Upper lobe of left lung (tissue), 6 donors: ENCODE measurements at regions not wholly inside any gene's neighbourhood (a gene's known extent, or its start where the extent isn't known, plus 50 kb on each side); places are given as distances from the start of the nearest gene placed in this dataset.
A peak's percentile ranks its signal among the peaks of the same experiment; 100 is the strongest.

Experiments
- ATAC-seq, 2 donors: fragments of 200-7000 bp; cut with Tn5 transposase; one replicate each; pipeline ENCODE4 v1.9.1; 2022; ENCODE audit warnings: mild to moderate bottlenecking in 2 of 2, moderate library complexity in 2 of 2; ENCODE audit not compliant: low FRiP score in 2 of 2
- DNase-seq, 2 donors: peaks; one replicate each; pipeline ENCODE4 v3.0.0-alpha.2; 2019 to 2020
- H3K27ac ChIP-seq, 4 donors: fragments of 200-600 bp; sonication (generic); one replicate each; pipeline ENCODE4 v1.5.1; 2016 to 2019
- H3K27me3 ChIP-seq, 4 donors: fragments of 200-600 bp; sonication (generic); one replicate each; pipeline ENCODE4 v1.5.1; 2017 to 2019
- H3K36me3 ChIP-seq, 4 donors: fragments of 200-600 bp; sonication (generic); one replicate each; pipeline ENCODE4 v1.5.1; 2016 to 2019
- H3K4me1 ChIP-seq, 4 donors: fragments of 200-600 bp; sonication (generic); one replicate each; pipeline ENCODE4 v1.5.1; 2018 to 2019
- H3K4me3 ChIP-seq, 4 donors: fragments of 200-600 bp; sonication (generic); one replicate each; pipeline ENCODE4 v1.5.1; 2017 to 2019; ENCODE audit warnings: mild to moderate bottlenecking in 2 of 4, moderate library complexity in 1 of 4
- H3K9me3 ChIP-seq, 4 donors: fragments of 200-600 bp; sonication (generic); one replicate each; pipeline ENCODE4 v1.5.1; 2018 to 2019
- EP300 ChIP-seq, 4 donors: sonication (generic); formaldehyde crosslinking; IDR thresholded peaks; one replicate each; pipeline ENCODE4 v1.5.1; 2017; ENCODE audit warnings: antibody characterized with exemption in 4 of 4, control low read depth in 2 of 4
- POLR2A ChIP-seq, 4 donors: fragments of 450-650 bp; IDR thresholded peaks; one replicate each; pipeline ENCODE4 v1.5.1; 2016 to 2017; ENCODE audit warnings: antibody characterized with exemption in 4 of 4, mild to moderate bottlenecking in 2 of 4
- POLR2AphosphoS5 ChIP-seq, 2 donors: sonication (generic); formaldehyde crosslinking; IDR thresholded peaks; one replicate each; pipeline ENCODE4 v1.5.1; 2017; ENCODE audit warnings: antibody characterized with exemption in 2 of 2
- WGBS, 2 donors: methylation state at CpG; one replicate each; pipeline ENCODE4 v1.1.5; 2017 to 2018; 5-methylcytosine and 5-hydroxymethylcytosine counted together
- TF ChIP-seq, protein P1 (sequence below), 6 experiments: fragments of 450-650 bp in 4 of 6; fragments of 200-600 bp in 2 of 6; sonication (generic) in 2 of 6; IDR thresholded peaks; one replicate each; pipeline ENCODE4 v1.5.1; 2016 to 2019; ENCODE audit warnings: antibody characterized with exemption in 6 of 6
- donor health status: DM: no; HTN: no; CAD: no; lungs with moderate emphysema.
- donor health status: DM: no; HTN: yes; CAD: no; lungs with severe emphysema.

DNA sequence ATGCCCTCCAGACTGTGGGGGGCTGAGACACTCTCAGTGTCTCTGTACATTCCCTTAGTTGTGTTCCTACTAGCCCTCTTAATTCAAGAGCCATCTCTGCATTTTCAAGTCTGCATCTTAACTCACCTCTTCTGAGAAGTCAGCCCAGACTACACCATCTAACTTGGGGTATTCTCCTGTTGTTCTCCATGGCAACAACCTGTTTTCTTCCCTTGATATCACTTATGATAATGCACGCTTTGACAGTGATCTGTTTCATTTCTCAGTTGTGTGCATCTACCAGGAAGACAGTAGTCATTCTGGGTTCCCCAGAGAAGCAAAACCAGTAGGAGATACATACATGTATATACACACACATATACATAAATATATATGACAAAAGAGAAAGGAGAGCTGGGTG, 707.3 kb upstream of the IGFBP3 start:
- H3K4me1 ChIP-seq = no peaks in the 10 kb centered on the region
- no peak overlapping the region for H3K4me3 ChIP-seq
- no peaks in the 10 kb centered on the region for H3K27me3 ChIP-seq
- no peak overlapping the region for H3K27ac ChIP-seq
- 86% methylated on average over 1 of the region's 1 CpG for WGBS, 2 donors
- ATAC-seq (no peak), DNase-seq (no peak)
- no peaks in the 10 kb centered on the region for H3K9me3 ChIP-seq
- H3K36me3 ChIP-seq = no peaks in the 10 kb centered on the region
- TF ChIP-seq EP300 (IDR thresholded peaks at IDR 0.05) (no peak), POLR2AphosphoS5 (IDR thresholded peaks at IDR 0.05) (no peak), POLR2A (IDR thresholded peaks at IDR 0.05) (no peak)
- TF ChIP-seq, protein P1, sequence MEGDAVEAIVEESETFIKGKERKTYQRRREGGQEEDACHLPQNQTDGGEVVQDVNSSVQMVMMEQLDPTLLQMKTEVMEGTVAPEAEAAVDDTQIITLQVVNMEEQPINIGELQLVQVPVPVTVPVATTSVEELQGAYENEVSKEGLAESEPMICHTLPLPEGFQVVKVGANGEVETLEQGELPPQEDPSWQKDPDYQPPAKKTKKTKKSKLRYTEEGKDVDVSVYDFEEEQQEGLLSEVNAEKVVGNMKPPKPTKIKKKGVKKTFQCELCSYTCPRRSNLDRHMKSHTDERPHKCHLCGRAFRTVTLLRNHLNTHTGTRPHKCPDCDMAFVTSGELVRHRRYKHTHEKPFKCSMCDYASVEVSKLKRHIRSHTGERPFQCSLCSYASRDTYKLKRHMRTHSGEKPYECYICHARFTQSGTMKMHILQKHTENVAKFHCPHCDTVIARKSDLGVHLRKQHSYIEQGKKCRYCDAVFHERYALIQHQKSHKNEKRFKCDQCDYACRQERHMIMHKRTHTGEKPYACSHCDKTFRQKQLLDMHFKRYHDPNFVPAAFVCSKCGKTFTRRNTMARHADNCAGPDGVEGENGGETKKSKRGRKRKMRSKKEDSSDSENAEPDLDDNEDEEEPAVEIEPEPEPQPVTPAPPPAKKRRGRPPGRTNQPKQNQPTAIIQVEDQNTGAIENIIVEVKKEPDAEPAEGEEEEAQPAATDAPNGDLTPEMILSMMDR (IDR thresholded peaks at IDR 0.05) = no peak

DNA sequence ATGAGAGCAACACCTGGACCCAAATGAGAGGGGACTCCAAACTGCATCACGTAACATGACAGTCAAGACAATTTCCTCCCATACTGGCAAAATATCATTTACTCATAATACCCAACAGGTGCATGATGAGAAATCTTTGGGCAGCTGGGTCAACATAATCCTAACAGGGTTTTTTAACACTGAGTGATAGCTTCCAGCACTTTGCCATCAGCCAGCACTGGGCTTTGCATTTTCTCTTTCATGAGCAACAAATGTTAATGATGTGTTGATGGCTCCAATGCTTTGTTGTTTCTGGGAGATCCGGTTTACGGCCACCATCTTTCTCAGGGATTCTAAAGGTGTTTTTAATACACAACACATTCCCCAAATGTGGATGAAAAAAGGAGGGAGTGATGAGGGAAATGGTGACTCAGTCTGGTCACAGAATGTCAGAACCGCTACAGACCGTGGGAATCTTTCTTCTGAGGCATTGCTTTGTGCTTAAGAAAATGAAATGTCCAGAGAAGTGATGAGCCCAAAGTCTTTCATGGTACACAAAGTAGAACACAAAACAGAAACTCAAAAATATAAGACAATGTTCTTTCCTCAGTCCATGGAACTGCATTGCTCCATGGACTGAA, 705.7 kb upstream of the IGFBP3 start:
- TF ChIP-seq POLR2A (IDR thresholded peaks at IDR 0.05) (no peak), EP300 (IDR thresholded peaks at IDR 0.05) (no peak), POLR2AphosphoS5 (IDR thresholded peaks at IDR 0.05) (no peak)
- TF ChIP-seq, protein P1 (IDR thresholded peaks at IDR 0.05) = no peak
- no peak for DNase-seq
- H3K36me3 ChIP-seq = no peaks in the 10 kb centered on the region

DNA sequence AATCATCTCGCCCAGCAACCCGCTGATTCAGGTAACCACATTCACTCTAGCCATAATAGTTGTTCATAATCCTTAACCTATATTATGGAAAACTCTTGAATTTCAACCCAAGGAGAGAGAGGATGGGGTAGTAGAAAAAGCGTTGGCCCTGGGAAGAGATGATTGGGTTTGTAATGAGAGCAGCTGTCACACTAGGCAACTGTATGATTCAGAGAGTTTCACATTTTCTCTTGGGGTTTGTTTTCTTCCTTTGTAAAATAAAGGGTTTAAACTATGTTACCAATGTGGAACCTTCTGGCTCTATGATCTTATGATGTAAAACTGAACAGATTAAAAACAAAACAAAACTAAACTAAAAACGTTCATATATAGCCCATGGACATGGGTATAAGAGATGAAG, 705.2 kb upstream of the IGFBP3 start:
- no peaks in the 10 kb centered on the region for H3K9me3 ChIP-seq
- no peaks in the 10 kb centered on the region for H3K27me3 ChIP-seq
- no peak for DNase-seq
- WGBS, 2 donors = 86 to 89% methylated on average over 4 of the region's 4 CpGs
- no peak for TF ChIP-seq POLR2A (IDR thresholded peaks at IDR 0.05)
- no peak for TF ChIP-seq POLR2AphosphoS5 (IDR thresholded peaks at IDR 0.05)
- TF ChIP-seq, protein P1 (IDR thresholded peaks at IDR 0.05) = no peak
- TF ChIP-seq EP300 (IDR thresholded peaks at IDR 0.05) = no peak
- H3K4me3 ChIP-seq = no peak overlapping the region
- no peaks in the 10 kb centered on the region for H3K36me3 ChIP-seq
- ATAC-seq = no peak
- no peak overlapping the region for H3K27ac ChIP-seq
- H3K4me1 ChIP-seq = no peaks in the 10 kb centered on the region

More for the DNA sequence above, 705.7 kb upstream of the IGFBP3 start:
- H3K4me1 ChIP-seq = no peaks in the 10 kb centered on the region
- no peak overlapping the region for H3K27ac ChIP-seq
- no peak for ATAC-seq
- 67 to 68% methylated on average over 5 of the region's 5 CpGs for WGBS, 2 donors
- H3K4me3 ChIP-seq = no peak overlapping the region
- H3K9me3 ChIP-seq = no peaks in the 10 kb centered on the region
- H3K27me3 ChIP-seq = no peaks in the 10 kb centered on the region

DNA sequence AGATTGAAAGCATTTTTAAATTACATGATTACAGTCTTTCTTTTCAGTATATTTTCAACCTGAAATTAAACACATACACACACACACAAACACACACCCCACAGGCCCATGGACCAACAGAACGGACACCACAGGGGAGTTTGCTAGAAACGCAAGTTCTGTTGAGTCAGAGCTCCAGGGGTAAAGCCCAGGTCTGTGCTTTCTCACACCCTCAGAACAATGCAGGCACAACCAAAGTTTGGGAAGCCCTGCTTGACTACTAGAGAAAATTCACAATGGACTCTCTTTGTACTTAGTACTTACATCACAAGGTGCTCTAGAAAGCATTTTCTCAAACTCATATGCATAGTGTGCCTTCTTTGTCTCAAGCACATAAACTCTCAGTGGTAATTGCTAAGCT, 704.0 kb upstream of the IGFBP3 start:
- H3K27me3 ChIP-seq = no peaks in the 10 kb centered on the region
- 46 to 94% methylated on average over 2 of the region's 2 CpGs for WGBS, 2 donors
- no peak for DNase-seq
- H3K4me3 ChIP-seq = no peak overlapping the region
- no peak overlapping the region for H3K27ac ChIP-seq
- H3K4me1 ChIP-seq = no peaks in the 10 kb centered on the region
- no peaks in the 10 kb centered on the region for H3K36me3 ChIP-seq
- no peak for ATAC-seq
- no peaks in the 10 kb centered on the region for H3K9me3 ChIP-seq
- TF ChIP-seq, protein P1 (IDR thresholded peaks at IDR 0.05) = no peak
- TF ChIP-seq POLR2AphosphoS5 (IDR thresholded peaks at IDR 0.05) = no peak

DNA sequence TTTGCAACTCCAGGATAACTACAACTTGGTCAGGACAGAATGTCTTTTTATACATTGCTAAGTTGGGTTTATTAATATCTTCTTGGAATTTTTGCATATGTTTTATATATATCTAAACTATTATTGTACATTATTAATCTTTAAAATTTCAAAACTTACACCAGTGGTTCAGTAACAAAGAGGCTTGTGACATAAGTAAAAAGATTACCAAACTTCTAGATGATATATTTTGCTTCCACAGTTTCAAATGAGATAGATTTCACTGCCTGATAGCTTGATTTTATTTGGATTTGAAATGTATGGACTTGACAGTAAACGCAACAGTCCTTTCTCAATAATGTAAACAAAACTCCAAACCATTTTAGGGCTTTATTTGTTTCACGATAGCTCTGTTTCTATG, 701.2 kb upstream of the IGFBP3 start:
- ATAC-seq = no peak
- Histone ChIP-seq H3K4me3 (no peak overlapping the region), H3K27ac (peak overlapping the region in 2 of 4 donors; percentile 15 to 20), H3K9me3 (no peaks in the 10 kb centered on the region), H3K4me1 (no peaks in the 10 kb centered on the region), H3K27me3 (no peaks in the 10 kb centered on the region), H3K36me3 (no peaks in the 10 kb centered on the region)
- 63% methylated on average over 2 of the region's 2 CpGs for WGBS, 2 donors
- DNase-seq = no peak
- TF ChIP-seq POLR2A (IDR thresholded peaks at IDR 0.05) = no peak
- no peak for TF ChIP-seq POLR2AphosphoS5 (IDR thresholded peaks at IDR 0.05)
- TF ChIP-seq, protein P1 (IDR thresholded peaks at IDR 0.05) = no peak
